NOMO-1 (cell line): ENCODE measurements at regions not wholly inside any gene's neighbourhood (a gene's known extent, or its start where the extent isn't known, plus 50 kb on each side); places are given as distances from the start of the nearest gene placed in this dataset.
"Not testable (repeated sequence)": the region's sequence is repeated elsewhere in the genome, so short reads cannot be mapped to it uniquely, and the experiment has no call there.

ENCODE experiments used
- DNase-seq, 2 experiments: peaks; one replicate each; lab custom pipeline; 2025; ENCODE audit not compliant: unreplicated experiment in 2 of 2; lab: John Stamatoyannopoulos, UW

DNA sequence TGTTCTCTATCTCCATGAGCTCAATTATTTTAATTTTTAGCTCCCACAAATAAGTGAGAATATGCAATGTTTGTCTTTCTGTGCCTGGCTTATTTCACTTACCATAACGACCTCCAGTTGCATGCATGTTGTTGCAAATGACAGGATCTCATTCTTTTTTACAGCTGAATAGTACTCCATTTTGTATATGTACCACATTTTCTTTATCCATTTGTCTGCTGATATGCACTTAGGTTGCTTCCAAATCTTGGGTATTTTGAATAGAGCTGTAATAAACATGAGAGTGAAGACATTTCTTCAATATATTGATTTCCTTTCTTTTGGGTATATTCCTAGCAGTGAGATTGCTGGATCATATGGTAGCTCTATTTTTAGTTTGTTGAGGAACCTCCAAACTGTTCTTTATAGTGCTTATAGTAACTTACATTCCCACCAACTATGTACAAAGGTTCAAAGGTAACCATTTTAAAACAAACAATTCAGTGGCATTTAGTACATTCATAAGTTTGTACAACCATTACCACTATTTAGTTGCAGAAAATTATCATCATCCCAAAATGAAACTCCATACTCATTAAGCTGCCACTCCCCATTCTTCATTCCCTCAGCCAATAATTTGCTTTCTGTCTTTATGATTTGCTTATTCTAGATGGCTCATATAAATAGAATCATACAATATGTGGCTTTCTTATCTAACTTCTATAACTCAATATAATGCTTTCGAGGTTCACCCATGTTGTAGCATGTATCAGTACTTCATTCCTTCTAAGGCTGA lies 255.9 kb upstream of the NFIA start:
- no peak for DNase-seq

DNA sequence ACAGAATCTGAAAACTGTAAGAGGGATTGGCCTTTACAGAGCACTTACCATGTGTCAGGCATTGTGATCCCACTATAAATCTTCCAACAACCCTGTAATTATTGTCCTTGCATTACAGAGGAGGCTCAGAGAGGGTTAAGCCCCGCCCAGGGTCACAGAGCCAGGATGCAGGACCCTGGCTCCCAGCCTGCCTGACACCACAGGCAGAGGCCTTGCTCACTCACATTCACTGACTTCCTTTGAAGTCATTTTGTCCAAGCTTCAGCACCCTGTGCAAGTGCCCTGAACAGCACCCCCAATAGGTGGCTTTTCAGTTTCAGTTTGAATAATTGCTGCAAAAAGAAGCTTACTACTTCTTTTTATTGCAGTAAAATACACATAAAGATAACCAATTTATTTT lies 256.8 kb upstream of the NFIA start:
- no peak for DNase-seq

DNA sequence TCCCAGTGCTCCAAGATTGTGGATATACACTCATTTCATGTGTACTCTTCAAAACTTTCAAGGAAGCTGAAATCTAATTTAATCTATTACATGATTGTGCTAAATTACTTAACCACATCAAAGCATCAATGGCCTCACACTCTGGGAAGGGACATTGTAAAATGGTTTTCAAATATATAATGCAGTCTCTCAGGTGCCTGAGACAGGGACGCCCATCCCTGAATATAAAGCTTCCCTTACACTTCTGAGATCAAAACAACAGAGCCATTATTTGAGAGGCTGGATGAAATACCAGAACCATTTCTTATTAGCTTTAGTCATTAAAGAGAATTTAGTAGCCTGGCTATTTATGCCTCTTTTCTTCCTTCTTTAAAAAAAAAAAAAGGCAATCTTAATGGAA lies 259.2 kb upstream of the NFIA start:
- DNase-seq, result no peak

DNA sequence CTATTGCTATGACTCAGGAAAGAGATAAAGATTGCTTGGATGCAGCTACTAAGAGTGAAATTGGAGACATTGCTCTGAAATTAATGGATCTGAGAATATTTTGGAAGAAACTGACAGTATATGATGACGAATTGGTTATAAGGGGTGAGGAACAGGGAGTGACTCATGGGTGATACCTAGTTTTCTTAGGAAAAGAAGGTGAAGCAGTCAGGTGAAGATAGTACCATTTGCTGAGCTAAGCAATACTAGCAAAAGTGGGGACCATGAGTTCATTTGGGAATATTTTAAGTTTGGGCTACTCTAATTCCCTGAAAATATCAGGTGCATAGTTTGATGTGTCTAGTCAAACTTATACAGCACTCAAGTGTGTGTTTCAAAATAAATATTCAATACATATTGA lies 260.1 kb upstream of the NFIA start:
- DNase-seq, result no peak

DNA sequence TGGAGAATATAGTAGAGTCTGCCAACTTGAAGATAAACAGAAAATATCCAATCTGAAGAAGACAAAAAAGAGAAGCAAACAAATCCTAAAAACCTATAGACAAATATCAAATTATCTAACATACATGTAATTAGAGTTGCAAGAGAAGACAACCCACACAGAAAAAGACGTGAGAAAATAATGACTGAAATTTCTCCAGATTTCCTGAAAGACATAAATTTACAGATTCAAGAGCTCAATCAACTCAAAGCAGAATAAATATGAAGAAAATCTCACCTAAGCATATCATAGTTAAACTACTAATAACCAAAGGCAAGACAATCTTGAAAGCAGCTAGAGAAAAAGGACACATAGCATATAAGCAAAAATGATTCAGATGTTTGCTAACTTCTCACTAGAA lies 261.2 kb upstream of the NFIA start:
- DNase-seq, result no peak

DNA sequence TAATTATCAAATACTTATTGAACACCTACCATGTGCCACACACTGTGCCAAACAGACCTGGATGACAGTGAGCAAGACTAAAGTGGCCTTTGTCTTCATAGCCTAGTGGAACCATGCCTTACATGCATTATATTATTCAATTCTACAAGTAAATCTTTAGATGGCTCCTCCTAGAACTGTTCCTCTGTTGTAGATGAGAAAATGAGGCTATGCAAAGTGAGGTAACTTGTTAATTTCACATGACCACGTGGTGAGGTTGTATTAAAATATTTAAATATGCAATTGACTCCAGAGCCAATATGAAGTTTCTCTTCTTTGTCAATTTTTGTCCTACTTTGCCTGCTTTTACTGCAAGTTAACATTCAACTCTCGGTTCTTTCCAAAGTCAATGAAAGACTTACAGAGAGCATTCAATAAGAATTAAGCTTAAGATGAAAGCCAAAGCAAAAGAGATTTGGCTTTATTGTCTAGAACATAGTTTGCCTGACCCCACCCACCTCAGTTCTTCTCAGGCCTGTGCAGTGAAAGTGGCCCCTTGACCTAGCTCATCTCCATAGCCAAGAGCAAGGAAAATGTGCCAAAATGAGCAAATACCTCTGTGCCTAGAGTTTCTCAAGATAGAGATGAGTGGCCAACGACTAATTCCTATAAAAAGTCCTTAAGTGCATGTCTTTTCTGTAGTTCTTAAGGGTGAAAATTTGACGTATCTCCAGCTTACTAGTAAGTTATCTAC lies 263.2 kb upstream of the NFIA start:
- DNase-seq, result no peak

DNA sequence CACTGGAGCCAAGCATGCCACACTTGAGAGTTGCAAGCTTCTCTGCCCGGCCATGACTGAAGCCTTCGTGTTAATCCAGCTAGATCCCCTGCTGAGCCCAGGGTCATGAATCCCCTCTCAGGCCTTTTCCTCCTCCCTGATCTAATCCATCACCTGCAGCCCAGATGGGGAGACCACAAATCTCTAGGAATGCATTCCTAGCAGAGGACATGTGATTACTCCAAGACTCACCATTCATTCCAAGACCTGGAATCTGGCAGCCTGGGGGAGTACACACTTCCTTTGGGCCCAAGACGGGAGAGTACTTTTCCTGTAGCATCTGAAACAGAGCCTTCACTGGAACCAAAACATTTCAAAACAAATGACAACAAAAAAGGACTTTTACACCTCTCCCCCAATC lies 269.3 kb upstream of the NFIA start:
- no peak for DNase-seq

DNA sequence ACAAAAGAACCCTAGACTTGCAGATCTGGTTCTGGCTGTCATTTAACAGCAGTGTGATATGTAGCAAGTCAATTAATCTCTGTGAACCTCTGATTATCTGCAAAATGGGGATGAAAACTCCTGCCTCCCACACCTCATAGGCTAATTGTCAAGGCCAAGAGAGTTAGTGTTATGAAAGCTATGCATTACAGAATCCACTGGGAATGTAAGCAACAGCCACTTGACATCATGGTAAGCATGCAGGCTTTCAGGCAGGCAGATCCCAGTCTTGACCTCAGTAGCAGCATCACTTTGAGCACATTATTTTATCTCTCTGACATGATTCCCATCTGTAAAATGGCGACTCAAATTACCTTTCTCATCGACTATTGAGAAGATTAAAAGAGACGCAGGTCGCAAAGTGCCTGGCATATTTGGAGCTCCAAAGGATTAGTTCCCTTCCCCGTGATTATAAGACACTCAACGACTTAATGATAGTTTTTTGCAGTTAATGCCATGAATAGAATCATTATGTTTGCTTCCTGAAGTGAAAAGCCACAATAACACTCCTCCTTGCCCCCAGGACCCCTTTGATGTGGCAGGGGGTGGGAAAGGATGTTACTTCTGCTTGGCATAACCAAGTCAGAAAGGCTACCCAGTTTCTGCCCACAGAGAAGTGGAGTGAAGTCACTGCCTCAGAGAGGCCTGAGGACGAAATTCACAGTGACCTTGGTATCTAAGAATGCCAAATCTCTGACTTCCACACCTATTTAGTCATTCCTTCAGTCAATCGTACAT lies 273.0 kb upstream of the NFIA start:
- DNase-seq, result no peak

DNA sequence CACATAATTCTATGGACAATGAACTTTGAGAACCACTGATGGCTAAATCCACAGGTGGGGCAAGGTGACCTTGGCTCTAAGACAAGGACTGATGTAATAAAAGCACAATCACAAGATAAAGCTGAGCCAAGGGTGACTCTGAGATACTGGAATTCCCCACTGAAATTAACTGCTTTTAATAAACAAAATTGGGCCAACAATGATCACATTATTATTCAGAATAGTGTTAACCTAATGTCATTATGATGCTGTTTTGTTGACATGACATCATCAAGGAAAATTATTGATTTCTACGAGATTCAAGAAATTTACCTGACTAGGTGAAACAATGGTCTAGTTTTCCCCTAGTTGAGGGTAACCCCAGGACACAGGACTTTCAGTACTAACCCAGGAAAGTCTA lies 273.7 kb upstream of the NFIA start:
- no peak for DNase-seq

DNA sequence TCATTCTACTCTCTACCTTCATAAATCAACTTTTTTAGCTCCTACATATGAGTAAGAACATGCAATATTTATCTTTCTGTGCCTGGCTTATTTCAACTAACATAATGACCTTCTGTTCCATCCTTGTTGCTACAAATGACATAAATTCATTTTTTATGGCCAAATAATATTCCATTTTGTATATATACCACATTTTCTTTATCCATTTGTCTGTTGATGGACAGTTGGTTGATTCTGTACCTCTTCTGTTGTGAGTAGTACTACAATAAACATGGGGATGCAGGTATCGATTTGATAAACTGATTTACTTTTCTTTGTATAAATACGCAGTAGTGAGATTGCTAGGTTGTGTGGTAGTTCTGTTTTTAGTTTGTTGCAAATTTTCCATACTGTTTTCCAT lies 279.5 kb upstream of the NFIA start:
- no peak for DNase-seq

DNA sequence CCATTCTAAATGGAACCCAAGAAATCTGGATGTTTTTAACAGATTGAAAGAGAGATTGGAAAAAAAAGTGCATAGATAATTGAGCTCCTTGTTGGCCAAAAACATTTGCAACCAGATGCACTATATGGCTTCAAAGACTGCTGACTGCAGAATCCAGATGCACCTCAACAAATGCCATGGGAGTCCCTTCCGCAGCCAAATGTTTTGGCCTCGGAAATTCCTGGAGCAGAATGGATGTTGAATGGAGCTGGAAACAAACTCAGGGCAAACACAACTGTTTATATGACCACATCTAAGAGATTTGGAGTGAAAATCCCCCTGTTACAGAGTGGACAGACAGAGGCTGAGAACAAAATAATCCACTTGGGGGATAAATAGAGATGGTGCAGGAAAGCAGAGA lies 285.0 kb upstream of the NFIA start:
- DNase-seq, result no peak

DNA sequence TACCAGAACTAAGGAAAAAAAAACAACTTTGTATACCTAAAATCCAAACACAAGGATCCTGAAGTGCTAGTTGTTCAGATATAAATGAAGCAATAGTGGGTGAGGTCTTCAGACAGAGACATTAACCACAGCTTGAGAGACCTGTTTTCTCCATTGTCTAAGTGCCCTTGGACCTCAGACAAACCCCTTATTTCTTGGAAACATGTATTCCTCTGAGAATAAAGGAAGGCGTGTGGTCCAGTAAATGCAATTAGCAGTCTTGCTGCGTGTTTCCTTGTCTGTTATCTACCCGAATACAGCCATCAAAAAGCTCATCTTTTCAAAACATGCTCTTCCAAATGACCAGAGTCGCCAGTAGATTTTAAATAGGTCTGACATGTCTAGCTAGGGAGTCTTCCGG lies 291.1 kb upstream of the NFIA start:
- DNase-seq, result no peak

DNA sequence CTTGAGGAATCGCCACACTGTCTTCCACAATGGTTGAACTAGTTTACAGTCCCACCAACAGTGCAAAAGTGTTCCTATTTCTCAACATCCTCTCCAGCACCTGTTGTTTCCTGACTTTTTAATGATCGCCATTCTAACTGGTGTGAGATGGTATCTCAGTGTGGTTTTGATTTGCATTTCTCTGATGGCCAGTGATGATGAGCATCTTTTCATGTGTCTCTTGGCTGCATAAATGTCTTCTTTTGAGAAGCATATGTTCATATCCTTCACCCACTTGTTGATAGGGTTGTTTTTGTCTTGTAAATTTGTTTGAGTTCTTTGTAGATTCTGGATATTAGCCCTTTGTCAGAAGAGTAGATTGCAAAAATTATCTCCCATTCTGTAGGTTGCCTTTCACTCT lies 309.3 kb upstream of the NFIA start:
- DNase-seq, result not testable (repeated sequence)

DNA sequence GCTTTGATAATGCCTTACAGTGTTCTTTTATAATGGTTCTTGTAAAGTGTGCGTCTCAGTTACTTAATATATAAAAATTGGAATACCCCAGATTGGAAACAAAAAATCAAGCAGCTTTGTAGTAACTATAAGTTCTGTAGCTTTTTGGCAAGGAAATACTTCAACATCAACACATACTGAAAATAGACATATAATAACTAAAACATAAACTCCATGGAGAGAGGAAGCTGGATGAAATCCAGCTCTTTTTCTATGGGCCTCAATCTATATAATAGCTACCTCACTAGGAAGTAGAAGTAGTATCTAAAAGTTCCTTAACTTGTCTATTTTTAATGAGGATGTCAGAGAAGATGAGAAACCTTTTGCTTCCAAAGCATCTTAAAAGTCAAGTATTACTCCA lies 313.3 kb upstream of the NFIA start:
- no peak for DNase-seq

DNA sequence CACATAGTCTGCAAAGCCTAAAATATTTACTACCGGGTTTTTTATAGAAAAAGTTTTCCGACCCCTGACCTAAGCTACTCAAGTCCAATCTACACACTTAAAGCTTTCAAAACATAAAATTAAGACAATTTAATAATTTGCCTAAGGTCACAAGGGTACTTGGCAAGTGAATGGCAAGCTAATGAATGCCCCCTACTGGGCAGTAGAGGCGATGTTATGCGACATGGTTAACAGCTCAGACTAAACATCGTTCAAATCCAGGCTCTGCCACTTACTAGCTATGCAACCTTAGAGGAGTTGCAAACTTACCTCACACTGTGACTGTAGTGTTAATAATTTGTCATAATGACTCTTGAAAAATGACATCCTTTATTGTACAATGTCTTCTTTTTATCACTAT lies 317.2 kb upstream of the NFIA start:
- peak; percentile 12 to 23 for DNase-seq

DNA sequence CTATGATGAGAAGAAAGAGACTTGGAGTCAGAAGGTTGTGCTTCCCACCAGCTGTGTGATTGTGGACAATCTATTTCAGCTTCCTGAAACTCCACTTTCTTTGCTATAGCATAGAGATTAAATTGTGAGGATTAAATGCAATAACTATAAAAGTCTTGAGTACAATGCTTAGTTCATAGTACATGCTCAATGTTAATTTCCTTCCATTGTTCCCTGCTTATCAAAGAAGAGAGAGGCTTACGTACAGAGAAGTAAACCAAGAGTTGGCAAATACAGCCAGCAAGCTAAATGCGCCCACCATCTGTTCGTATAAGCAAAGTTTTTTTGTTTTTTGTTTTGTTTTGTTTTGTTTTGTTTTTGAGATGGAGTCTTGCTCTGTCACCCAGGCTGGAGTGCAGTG lies 317.9 kb upstream of the NFIA start:
- DNase-seq, result no peak

DNA sequence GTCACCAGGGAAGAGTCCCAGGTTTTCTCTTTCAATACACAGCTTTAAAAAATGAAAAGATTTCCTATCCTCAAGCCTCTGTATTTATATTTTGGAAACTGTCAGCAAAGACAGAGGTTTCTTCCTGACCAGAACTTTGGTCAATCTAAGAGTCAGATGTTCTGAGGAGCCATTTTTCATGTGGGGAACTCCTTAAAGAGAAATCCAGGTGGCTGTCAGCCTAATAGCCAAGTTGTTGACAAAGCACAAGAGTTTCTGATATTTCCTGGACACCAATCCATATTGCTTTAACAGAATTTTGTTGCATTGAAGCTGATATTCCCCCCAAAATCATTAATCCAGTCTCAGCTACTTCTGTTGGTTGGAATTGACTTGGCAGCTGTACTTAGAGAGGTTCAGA lies 318.6 kb upstream of the NFIA start:
- DNase-seq, result no peak

DNA sequence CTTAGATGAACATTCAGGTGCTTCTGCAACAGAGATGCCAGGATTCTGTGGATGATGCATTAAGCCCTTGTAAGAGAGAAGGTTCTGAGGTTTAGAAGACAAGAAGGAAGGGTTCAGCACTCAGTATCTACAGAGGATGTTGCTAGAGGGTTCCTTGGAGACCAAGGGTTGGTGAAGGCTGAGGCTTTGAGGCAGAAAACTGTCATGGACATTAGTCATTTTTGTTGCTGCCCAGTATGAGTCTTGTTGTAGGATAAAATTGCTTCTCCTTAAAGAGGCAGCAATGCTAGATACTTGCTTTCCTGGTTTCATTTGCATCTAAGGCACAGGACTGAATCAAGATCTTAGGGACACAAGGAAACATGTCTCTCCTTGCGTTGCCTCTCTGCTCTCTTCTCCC lies 319.4 kb upstream of the NFIA start:
- DNase-seq, result no peak

DNA sequence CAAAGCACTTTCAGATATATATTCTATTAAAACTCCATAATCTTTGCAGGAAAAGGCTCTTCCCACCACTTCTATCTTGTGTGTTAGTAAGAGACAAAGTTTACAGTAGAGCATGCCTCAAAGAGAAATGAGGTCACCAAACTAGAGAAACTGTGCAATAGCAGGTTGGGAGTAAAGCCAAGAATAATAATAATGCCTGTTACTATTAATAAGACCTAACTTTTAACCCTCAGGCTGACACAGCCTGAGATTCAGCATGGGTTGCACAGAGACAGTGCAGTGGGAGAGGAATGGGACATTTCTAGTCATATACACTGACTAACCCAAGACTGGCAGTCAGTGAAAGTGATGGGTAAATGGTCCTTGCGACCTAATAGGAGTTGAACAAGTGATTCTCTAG lies 320.2 kb upstream of the NFIA start:
- DNase-seq, result no peak

DNA sequence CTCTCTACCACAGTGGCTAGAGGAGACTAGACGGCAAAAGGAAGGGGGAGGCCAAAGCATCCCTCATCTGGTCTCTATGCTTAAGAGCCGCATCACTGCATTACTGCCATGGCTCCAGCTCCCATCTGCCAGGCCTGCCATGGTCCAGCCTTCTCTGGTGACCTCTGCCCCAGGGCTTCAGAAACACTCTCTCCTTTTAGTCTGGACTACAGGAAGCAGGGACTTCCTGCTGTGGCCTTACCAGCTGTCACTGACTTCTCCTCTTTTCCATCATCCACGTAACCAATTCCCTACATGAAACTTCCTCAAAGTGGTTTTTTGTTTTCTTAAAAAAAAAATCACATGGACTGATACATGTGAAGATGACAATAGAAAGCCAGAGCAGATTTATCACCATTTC lies 323.1 kb upstream of the NFIA start:
- DNase-seq, result no peak

DNA sequence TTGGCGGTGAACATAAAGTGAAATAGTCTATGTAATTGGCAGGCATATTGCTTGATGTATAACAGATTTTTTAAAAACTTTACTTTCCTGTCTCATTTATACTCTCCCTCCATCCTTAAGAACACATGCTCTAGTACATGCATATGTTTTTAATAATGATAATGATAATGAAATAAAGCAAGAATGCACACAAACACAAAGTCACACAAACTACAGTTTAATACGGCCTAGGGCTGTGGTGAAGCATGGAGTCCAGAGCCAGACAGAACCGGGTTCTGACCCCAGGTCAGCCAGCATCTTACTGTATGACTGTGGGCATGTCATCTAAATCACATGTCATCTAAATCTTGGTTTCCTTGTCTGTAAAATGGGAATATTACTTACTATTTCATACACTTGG lies 324.9 kb upstream of the NFIA start:
- no peak for DNase-seq
